BE2C (cell line): ENCODE measurements at regions not wholly inside any gene's neighbourhood (a gene's known extent, or its start where the extent isn't known, plus 50 kb on each side); places are given as distances from the start of the nearest gene placed in this dataset.

Experiments used
- DNase-seq: peaks from one replicate; pipeline ENCODE4 v3.0.0-alpha.2; 2020
- H3K27me3 ChIP-seq: fragments of 250-450 bp; sonication (Bioruptor Pico); 2 replicates; pipeline ENCODE4 v1.5.1; 2020; ENCODE audit warnings: mild to moderate bottlenecking
- H3K36me3 ChIP-seq: fragments of 250-450 bp; sonication (Bioruptor Pico); 2 replicates; pipeline ENCODE4 v1.5.1; 2020; ENCODE audit warnings: mild to moderate bottlenecking
- H3K4me1 ChIP-seq: fragments of 250-450 bp; sonication (Bioruptor Pico); 2 replicates; pipeline ENCODE4 v1.5.1; 2020
- H3K4me3 ChIP-seq: 2 replicates; pipeline ENCODE4 v1.5.1; 2011; ENCODE audit warnings: low read depth, low read length
- H3K9me3 ChIP-seq: fragments of 250-450 bp; sonication (Bioruptor Pico); 2 replicates; pipeline ENCODE4 v1.5.1; 2020
- TF ChIP-seq, protein P1 (sequence below): IDR thresholded peaks from 2 replicates; pipeline ENCODE4 v1.5.1; 2012; ENCODE audit warnings: mild to moderate bottlenecking, low read depth, low read length

DNA sequence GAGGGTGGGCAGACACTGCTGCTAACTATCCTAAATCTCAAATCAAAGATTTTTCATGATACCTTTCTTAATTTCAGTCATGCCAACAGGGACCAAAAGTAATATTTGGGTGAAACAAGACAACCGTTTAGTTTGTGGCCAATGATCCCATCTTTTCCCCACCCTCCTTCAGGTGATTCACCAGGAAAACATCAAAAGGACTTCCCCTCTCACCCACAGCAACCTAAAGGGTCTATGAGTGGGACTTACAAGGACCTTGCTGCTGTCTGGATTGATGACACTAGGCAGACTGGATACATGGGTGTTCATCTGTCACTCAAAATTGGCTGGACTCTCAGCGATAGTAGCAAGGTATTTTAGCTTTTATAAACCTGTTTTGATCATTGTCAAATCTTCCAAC is 62.0 kb upstream of the ZC3H12C start:
- Histone ChIP-seq H3K4me1 (no peaks in the 10 kb centered on the region), H3K4me3 (no peak overlapping the region), H3K9me3 (no peaks in the 10 kb centered on the region), H3K36me3 (no peaks in the 10 kb centered on the region), H3K27me3 (no peaks in the 10 kb centered on the region; the same call in 1 of the 2 replicates)
- DNase-seq: no peak
- TF ChIP-seq, protein P1, sequence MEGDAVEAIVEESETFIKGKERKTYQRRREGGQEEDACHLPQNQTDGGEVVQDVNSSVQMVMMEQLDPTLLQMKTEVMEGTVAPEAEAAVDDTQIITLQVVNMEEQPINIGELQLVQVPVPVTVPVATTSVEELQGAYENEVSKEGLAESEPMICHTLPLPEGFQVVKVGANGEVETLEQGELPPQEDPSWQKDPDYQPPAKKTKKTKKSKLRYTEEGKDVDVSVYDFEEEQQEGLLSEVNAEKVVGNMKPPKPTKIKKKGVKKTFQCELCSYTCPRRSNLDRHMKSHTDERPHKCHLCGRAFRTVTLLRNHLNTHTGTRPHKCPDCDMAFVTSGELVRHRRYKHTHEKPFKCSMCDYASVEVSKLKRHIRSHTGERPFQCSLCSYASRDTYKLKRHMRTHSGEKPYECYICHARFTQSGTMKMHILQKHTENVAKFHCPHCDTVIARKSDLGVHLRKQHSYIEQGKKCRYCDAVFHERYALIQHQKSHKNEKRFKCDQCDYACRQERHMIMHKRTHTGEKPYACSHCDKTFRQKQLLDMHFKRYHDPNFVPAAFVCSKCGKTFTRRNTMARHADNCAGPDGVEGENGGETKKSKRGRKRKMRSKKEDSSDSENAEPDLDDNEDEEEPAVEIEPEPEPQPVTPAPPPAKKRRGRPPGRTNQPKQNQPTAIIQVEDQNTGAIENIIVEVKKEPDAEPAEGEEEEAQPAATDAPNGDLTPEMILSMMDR: no peak

DNA sequence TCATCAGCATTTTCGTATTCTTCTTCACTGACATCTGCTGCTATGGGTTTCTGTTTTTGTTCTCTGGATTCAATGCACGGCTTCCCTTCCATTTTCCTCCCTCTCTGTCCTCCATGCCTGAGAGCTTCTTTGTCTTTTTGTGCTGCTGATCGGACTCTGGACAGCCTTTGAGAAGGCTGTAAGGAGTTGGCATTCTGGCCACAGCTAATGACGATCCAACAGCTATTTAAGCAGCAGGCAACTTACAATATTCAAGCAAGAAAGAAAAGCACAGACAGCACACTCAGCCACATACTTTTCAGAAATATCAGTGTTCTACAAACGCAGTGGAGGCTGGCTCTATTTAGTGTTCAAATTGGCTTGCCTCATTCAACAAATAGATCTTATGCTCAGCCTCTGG is 60.9 kb upstream of the ZC3H12C start:
- Histone ChIP-seq H3K4me1 (no peaks in the 10 kb centered on the region), H3K27me3 (no peaks in the 10 kb centered on the region; the same call in 1 of the 2 replicates), H3K4me3 (no peak overlapping the region), H3K36me3 (no peaks in the 10 kb centered on the region), H3K9me3 (no peaks in the 10 kb centered on the region)
- TF ChIP-seq, protein P1: no peak
- no peak for DNase-seq

DNA sequence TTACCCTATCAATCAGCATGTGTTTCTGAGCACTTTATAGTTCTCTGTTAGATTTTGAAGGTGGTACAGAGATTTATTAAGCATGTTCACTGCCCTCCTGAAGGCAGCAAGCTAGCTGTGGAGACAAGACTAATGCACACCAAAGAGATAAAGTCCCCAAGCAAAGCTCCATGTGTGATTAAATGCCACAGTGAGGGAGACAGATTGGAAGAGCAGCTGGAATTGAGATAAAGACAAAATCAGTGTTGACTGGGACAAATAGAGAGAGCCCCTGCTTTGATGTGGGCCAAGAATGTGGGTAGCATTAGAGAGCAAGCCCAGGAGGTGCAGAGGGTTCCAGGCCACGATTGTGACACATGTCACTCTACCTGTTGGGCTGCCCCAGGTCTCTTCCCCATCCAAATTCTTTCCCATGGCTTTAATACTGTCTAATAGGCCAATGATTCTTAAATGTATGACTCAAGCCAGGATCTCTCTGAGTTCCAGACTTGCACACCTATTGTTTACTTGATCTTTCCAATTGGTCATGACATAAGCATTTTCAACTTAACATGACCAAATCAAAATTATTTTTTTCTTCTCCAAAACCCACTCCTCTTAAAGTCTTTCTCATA is 60.1 kb upstream of the ZC3H12C start:
- Histone ChIP-seq H3K27me3 (no peaks in the 10 kb centered on the region; the same call in 1 of the 2 replicates), H3K36me3 (no peaks in the 10 kb centered on the region), H3K4me3 (no peak overlapping the region), H3K9me3 (no peaks in the 10 kb centered on the region), H3K4me1 (no peaks in the 10 kb centered on the region)
- TF ChIP-seq, protein P1: no peak
- DNase-seq: no peak

DNA sequence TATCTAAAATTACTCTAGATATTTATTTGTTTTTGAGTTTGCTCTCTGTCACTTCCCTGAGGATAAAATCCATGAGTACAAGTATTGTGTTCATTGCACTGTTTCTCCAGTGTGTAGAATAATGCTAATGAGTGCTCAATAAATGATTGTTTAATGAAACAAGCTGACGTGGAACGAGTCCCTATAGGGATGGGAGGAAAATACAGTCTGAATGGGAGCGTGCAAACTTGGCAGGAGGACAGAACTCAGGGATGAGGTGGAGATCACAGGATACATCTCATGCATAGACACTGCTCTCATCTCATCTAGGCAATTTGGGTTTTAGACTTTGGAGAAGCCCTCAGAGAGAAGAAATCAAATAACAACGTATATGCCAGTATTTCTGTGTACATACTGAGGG is 58.4 kb upstream of the ZC3H12C start:
- no peaks in the 10 kb centered on the region for H3K4me1 ChIP-seq
- TF ChIP-seq, protein P1: no peak
- no peaks in the 10 kb centered on the region for H3K36me3 ChIP-seq
- H3K4me3 ChIP-seq: no peak overlapping the region
- DNase-seq: no peak
- H3K9me3 ChIP-seq: no peaks in the 10 kb centered on the region
- no peaks in the 10 kb centered on the region; the same call in 1 of the 2 replicates for H3K27me3 ChIP-seq

DNA sequence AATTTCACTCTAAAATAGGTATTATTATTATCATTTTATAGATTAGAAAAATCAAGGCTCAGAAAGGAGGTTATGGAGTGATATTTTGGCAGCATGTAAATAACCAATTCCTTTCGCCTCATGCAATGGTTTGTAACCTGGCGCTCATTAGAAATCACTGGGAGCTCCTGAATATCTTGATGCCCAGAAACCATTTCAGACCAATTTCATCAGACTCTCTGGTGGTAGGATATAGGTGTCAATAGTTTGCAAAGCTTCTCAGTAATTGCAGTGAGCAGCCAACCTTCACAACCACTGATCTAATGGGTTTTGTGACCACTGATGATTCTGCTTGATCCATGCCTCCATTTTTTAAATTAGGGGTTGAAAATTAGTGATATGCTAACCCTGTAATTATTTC is 57.8 kb upstream of the ZC3H12C start:
- TF ChIP-seq, protein P1: no peak
- no peaks in the 10 kb centered on the region for H3K4me1 ChIP-seq
- no peak overlapping the region for H3K4me3 ChIP-seq
- H3K27me3 ChIP-seq: no peaks in the 10 kb centered on the region; the same call in 1 of the 2 replicates
- no peaks in the 10 kb centered on the region for H3K9me3 ChIP-seq
- no peak for DNase-seq
- H3K36me3 ChIP-seq: no peaks in the 10 kb centered on the region

DNA sequence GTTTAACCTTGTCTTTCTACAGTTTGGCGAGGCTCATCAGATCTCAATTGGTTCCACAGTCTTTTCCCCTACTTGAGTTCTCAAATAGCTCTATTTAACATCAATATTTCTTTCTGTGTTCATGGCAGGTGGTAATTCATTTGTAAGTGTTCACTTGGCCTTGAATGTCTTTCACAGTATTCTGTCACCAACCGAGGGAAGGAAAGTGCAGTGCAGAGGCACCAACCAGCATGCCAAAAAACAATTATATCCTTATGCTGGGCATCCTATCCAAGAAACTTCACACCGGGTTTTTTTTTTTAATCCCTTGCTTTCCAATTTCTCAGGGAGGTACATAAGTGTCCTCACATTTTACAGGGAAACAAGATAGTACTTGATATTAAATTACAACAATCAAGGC is 55.0 kb upstream of the ZC3H12C start:
- Histone ChIP-seq H3K4me1 (no peaks in the 10 kb centered on the region), H3K27me3 (no peaks in the 10 kb centered on the region; the same call in 1 of the 2 replicates), H3K9me3 (no peaks in the 10 kb centered on the region), H3K4me3 (no peak overlapping the region), H3K36me3 (no peaks in the 10 kb centered on the region)
- TF ChIP-seq, protein P1: no peak
- DNase-seq: no peak
